NAMALWA (cell line): ENCODE measurements at regions not wholly inside any gene's neighbourhood (a gene's known extent, or its start where the extent isn't known, plus 50 kb on each side); places are given as distances from the start of the nearest gene placed in this dataset.
A peak's percentile ranks its signal among the peaks of the same experiment; 100 is the strongest.

Experiments used
- DNase-seq: peaks from one replicate; pipeline ENCODE4 v3.0.0-alpha.2; 2015; ENCODE audit warnings: low spot score

DNA sequence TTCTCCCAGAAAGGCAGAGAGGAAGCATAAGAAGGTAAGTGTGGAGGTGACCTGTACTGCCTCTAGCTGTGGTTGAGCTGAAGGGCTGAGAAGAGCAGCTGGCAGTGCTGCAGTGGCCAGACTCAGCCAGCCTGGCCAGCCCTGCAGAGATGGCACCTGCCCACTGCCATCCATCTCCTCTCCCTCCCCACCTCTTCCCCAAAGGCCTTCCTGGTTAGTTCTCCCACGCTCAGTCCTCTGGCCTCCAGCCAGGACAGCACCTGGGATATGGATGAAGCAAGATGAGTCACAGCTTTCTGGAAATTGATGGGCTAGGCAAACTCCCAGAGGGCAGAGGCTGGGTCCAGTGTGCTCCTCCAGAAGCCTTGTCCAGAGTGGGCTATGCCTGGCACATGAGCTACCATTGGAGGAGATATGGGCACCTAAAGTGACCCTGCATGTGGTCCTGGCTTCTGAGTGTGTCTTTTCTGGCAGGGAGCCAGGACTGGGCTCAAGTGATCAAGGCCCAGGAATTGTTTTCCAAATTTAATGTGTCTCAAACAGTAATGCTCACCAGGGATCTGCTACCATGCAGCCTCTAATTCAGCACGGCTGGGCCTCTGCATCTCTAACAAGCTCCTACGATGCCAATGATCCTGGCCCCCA is 81.0 kb upstream of the CACUL1 start:
- no peak for DNase-seq

DNA sequence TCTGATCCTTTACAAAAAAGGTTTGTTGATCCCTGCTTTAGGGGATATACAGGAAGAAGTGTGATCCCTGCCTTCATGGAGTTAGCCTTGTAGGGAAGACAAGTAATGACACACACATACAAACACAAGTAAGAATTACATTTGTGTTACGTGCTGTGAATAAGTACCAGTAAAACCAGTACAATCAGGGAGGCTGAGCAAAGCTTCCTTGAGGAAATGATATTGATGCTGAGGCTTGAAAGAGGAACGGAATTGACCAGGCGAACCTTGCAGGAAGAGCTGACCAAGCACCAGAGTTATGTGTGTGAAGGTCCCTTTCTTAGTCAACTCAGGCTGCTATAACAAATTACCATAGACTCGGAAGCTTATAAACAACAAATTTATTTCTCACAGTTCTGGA is 83.6 kb upstream of the CACUL1 start:
- DNase-seq = no peak

DNA sequence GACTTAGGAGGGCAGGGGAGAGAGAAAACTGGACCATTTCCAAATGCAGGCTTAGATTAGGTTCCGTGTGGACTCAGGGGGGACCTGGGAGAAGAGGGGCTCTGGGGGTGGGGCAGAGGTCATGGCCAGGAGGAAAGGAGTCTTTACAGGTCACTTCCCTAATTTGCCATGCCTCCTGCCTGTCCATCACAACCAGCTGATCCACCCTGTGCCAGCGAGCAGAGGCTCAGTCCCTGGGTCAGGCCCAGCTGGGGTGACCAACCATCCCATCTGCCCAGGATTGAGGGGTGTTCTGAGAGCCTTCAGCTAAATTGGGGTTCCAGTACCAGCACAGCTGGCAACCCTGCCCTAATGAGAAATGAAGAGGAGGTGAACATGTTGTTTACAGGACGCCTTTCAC is 84.6 kb upstream of the CACUL1 start:
- no peak for DNase-seq

DNA sequence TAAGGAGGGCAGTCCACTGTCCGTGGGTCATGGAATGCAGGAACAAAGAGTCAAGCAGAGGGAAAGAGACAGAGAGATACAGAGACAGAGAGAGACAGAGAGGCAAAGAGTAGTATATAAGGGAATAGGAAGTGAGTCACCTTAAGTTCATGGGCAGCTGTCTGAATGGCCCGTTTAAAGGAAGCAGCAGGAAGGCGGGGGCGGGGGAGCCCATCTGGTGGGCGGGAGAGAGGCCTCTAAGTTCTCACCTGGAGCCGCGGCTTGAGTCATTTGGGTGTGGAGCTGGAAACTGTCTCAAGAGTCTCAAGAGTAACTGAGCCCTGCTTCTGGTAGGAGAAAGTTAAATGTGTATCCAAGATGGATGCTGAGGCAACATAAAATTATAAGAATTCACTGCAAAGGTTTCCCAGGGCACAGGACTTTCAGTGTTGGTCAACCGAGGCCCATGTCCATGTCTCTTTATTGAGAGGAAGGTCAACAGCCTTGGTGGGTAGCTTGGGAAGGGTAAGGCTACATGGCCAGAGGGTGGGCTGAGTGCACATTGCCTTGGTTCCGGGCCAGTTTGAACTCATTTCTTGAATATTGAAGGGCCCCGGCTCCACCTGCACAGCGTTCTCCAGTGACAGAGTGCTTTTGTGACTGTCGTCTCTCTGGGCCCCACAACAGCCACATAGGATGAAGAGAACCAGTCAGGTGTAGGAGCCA is 85.5 kb upstream of the CACUL1 start:
- no peak for DNase-seq

DNA sequence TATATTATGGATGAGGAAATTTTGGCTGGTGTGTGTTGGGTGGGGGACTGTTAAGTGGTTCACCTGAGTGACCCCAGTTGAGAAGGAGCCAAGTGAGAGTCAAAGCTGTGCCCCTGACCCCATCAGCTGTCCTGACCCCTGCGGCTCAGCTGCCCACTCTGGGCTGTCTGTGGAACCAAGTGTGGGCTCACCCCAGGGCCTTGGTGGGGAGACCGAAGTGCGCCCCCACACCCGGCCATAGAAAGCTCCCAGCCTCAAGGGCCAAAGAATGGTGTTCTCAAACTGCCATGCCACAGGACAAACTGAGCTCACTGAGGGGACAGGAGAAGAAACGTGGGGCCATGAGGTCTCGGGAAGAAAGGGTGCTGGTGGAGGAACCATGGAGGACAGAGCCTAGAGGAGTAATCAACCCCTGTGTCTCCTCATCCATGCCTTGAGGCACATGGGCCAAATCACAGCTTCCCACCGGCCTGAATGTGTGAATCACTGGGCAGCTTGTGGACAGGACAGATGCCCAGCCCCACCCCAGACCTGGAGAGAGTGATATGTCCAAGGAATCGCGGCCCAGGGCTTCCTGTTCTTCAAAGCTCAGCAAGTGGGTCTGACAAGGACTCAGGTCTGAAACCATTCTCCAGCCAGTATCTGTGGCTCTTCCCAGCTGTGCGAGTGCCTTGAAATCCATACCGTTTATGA is 86.2 kb upstream of the CACUL1 start:
- no peak for DNase-seq

DNA sequence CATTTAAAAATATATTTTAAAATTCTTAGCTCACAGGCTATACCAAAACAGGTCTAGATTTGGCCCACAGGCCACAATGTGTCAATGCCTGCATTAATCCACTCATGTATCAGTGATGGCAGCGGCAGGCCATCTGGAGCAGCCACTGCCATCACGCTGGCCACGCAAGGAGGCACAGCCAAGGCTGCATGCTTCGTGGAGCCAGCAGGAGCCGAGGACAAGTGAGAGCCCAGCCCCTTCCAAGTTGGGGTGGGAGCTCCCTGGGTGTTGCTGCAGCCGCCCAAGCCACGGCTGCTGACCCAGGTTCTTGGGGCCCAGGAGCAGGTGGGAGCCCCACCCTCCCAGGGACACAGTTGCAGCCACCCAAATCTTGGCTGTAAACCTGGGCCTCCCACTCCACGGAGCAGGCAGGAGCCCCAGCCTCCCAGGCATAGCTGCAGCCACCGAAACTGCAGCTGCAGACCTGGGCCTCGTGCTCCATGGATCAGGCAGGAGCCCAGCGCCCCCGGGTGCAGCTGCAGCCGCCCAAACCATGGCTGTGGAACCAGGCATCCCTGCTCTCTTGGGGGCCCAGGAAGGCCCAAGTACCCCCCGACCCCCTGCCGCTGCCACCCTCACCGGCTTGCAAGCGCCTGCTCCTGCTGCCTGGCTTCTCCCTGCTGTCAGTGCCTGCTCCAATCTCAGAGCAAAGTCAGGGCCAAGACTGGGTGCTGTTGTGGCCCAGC is 87.3 kb upstream of the CACUL1 start:
- DNase-seq = no peak

DNA sequence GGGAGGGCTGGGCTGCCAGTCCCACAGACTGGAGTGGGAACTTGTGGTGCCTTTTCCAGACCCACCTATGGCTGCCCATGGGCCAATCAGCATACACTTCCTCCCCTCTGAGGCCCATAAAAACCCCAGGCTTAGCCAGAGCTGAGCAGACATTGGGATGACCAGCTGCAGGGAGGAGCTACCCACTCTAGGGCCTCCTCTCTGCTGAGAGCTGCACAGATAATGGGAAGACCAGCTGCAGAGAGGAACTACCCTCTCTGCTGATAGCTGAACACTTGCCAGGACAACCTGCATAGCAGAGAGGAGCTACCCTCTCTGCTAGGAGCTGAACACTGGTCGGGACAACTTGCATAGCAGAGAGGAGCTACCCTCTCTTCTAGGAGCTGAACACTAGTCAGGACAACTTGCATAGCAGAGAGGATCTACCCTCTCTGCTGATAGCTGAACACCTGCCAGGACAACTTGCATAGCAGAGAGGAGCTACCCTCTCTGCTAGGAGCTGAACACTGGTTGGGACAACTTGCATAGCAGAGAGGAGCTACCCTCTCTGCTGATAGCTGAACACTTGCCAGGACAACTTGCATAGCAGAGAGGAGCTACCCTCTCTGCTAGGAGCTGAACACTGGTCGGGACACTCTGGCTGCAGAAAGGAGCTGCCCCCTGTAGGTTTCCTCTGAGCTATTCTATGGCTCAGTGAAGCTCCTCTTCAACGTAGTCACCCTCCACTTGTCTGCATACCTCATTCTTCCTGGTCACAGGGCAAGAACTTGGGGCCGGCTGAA is 88.3 kb upstream of the CACUL1 start:
- no peak for DNase-seq

DNA sequence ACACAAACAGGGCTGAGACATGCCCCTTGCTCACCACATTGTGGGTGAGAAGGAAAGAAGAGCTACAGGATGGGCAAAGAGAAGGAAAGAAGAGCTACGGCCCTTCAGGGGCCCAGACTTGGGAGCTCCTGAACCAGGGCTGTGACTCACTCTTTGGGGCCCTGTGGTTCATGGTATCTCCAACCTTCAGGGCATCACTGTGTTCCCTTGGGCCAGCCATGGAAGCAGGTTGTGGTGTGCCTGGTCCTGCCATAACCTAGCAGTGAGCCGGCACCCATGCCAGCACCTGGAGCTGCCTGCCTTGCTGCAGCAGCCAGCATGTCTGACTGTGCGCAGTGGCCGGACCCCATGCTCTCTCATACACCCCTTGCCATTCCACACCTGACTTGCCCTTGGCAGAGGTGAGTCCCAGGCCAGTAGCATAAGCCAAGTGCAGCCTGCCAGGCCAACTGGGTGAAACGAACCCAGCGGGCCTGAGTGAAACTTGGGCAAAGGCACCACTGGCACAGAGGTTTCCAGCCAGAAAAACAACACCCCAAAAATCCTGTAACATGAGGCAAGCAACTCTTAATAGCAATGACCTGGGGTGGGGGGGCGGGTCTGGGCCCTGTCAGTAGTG is 89.0 kb upstream of the CACUL1 start:
- no peak for DNase-seq

DNA sequence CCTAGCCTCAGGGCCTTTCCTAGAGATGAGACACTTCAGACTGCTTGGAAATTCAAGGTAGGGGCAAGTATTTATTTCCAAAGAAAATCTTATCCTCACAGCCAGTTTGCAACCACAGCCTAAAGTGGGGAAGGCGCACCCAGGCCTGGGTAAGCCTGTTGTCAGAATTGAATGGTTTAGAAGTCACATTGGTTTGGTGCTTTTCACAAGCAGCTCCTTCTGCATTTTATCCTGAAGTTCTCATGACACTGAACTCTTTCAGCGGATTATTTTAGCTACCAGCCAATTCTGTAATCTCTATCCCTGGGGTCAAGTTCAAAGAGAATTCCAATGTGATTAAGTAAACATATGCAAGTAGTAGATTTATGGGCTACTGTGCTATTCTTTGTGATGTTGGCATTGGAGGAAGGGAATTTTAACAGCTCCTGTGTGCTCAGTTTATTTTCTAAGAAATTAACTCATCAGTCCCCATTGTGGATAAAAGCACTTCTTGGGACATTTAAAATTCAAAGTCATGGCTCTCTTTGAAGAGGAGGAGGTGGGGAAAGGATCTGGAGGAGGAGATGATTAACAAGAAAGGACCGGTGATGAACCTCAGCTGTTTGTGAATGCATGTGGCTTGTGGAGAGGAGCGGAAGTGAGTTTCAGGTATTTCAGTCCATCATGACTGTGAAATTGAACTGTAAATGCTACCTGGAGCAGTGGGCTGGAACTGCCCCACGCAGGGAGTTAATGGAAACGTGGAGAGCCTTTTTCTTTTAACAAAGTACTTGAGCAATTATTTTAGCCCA is 90.2 kb upstream of the CACUL1 start:
- no peak for DNase-seq

DNA sequence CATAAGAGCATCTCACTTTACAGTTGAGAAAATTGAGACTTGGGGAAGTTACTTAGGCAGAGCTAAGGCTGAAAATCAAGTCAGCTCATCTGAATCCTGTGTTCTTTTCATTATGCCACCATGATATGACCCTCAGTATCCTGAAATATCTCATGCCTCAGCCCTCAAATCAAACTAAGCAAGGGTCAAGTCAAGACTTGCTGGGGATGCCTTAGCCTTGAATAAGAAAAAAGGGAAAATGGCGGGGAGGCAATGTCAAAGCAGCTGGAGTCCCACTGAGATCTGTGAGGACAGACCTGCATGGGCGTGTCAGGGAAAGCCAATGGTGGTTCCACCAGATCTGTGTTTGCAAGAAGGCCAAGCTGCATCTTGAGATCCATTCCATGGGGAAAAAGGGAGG is 91.0 kb upstream of the CACUL1 start:
- no peak for DNase-seq

DNA sequence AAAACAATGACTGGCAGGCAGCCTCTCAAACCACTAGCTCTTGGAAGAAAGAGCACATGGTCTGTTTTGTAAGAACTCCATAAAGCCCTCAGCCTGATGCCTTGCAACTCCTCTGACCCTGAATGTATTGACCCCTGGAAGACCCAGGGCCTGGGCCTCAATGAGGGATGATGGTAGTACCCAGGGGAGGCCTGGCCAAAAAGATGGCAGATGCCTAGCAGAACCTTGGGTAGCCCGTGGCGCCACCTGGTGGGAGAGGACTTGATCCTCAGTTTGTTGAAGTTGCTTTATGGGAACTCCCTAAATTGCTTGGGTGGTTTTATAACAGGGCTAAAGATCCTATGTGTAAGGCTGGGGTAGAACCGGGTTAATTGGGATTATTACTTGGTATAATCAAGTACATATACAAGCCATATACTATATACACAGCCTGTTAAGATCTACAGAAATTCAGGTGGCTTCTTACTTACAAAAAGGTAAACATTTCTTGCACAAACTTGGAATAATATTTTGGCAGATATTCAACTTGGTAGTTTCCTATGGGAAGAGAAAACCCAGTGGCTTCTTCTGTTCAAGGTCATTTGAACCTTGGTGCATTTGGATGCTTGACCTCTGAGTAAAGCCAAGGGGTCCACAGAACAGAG is 95.8 kb upstream of the CACUL1 start:
- peak; percentile 77 for DNase-seq

DNA sequence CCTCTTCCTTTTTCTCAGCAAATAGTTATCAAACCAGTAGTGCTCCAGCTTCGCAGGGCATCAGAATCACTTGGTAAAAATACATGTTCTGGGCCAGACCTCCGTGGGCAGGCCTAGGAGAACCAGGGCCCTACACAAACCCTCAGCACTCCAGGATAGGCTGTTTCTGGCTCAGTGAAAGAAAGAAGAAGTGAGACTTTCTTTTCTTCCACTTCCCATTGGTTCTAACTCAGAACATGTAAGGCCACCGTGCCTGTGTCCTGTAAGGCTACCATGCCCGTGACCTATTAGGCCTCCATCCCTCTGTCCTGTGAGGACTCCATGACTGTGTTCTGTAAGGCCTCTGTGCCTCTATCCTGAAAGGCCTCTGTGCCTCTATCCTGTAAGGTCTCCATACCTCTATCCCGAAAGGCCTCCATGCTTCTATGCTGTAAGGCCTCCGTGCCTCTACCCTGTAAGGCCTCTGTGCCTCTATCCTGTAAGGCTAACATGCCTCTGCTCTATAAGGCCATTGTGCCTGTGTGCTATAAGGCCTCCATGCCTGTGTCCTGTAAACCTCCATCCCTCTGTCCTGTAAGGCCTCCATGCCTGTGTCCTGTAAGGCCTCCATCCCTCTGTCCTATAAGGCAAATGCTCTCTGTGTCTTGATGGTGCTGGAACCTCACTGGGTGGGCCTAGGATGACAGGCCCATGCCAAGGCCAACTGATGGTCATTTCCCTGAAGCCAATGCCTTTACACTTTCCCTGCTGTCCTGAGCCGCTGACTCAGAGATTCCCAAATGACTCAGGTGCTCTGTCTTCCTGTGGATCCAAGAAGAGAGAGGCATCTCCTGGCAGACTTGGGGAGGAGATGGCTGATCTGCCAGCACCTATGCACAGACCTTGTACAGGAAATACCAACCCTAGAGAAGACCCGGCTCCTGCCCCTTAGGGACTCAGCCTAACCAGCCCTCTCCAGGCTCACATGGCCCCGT is 96.6 kb upstream of the CACUL1 start:
- no peak for DNase-seq

DNA sequence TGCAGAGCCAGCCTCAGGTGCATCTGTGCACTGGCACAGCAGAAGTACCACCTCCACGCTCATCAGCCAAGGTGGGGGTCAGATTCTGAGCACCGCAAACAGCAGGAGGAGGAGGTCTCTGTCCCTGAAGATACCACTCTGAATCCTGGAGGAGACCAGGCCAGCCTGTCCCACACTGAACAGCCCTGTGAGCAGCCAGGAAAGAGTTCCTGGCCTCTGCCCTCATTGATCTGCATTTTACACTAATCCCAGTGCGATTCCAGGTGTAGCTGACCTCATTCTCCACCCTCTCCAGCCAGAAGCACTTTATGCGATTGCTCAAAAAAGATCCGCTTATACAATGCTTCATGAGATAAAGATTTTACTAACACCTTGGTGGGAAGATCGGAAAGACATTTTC is 99.1 kb upstream of the CACUL1 start:
- DNase-seq = no peak

DNA sequence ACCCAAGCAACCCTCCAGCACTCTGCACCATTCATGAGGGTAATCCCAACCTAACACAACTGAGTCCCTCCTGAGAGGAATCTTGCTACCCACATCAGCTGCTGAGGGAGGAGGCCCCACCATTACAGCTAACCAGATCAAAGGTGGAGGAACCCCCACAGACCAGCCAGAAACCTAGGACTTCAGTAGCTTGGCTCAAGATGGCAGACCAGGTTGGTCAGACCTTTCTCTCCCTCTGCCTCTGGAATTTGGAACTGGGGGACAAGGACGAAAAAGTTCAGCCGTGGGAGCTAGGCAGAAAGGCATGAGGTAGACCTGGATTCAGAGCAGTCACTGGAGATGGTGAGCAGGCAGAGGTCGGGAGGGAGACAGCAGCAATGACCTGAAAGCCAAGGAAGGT is 101.3 kb upstream of the CACUL1 start:
- DNase-seq = no peak

DNA sequence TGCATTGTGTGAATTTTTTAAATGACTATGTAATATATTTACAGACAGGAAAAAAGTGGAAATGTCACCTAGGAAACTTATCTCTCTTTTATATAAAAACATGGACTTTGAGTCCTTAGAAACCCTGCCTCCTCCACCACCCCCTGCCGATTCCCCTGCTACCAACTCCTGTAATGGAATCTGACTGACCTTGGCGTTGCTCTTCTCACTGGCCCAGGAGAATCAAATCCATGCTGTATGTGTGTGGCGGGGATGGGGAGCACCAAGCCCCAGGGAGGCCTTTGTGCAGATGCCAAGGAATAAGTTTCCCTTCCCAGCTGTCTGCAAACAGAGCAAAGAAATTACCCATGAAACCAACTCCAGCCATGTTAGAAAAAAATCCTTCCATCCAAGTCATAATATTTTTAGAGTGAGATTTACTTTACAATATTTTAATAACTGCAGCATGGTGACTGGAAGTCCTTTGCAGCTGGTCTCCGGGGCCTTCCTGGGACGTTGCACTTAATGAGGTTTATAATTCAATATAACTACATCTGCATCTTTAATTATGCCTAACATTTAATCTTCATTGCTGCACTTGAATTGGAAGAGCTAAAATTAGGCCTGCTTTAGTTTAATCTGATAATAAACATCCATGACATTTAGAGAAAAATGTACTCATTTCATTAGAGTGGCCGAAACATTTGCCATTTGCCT is 111.4 kb upstream of the CACUL1 start:
- DNase-seq = no peak

DNA sequence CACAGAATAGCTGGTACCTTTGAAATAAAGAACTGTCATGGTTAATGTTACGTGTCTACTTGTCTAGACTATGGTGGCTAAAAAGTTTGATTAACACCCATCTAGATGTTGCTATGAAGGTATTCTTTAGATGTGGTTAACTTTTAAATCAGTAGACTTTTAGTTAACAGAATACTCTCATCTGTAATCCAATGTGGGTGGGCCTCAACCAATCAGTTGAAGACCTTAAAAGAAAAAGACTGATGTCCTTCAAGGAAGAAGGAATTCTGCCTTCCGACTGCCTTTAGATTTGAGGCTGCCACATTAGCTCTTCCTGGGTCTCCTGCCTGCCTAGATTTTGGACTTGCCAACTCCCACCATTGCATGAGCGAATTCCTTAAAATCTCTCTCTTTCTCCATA is 113.0 kb upstream of the CACUL1 start:
- no peak for DNase-seq

DNA sequence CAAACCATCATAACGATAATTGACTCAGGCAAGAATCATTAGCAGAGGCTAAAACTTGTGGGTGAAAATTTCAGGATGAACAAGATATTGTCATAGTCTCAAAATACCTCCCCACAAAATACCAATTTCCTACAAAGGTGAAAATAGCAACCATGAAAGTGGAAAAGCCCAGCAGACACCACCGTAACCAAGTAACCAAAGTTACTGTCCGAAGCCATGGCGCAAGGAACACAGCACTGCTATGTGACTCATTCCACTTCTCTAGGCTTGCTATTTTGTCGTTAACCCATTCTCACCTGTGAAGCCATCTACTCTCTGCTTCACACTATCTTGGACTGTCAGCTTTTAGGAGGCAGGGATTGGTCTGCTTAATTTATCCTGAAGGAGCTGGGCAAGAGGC is 113.8 kb upstream of the CACUL1 start:
- no peak for DNase-seq

DNA sequence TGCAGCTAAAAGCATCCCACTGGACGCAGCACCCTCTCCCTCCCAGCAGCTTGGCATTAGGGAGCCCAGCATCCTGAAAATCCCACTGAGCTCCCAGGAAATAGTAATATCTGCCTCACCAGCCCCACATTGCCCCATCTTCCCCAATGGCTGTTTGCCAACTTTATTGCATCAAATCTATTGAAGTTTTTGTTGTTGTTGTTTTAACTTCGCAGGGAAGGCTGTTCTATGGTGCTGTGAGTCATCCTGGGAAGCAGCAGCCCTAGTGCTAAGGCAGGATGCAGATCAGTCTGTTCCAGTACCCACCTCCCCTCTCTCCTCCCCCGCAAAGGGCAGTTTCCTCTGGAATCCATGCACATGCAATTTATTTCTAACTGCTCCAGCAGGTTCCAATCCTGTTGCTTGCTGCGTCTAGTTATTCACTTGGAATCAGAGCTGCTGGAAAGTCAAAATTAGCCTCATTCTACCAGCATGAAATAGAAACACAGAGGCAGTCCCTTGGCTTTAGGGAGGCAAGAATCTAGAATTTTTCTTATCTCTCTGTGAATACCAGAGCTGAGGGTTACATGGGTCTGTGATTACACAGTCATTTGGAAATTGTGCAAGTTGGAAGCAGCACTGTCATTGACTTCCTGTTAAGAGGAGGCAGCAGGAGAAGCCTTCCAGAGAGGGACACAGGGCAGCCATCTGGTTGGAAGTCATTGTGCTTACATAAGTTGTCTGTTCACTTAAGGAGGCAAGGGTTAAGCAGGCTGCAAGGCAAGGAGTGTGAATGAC is 115.9 kb upstream of the CACUL1 start:
- no peak for DNase-seq
